Adrenal gland (tissue), 9 donors: ENCODE measurements at regions not wholly inside any gene's neighbourhood (a gene's known extent, or its start where the extent isn't known, plus 50 kb on each side); places are given as distances from the start of the nearest gene placed in this dataset.

Source experiments
- DNase-seq, 7 donors: peaks; one replicate each; pipeline ENCODE4 v3.0.0-alpha.2; 2019 to 2020
- H3K27ac ChIP-seq, 5 donors: fragments of 200-600 bp; sonication (generic) in 4 of 5; 1 replicate in 3 of 5; 2 replicates in 2 of 5; pipeline versions ENCODE4 v1.5.1 to v1.8.0; 2016 to 2020; ENCODE audit warnings: mild to moderate bottlenecking in 1 of 5
- H3K27me3 ChIP-seq: fragments of 200-600 bp; 2 replicates; pipeline ENCODE4 v1.8.0; 2021
- H3K36me3 ChIP-seq, 2 donors: fragments of 200-600 bp; replicated peaks in 1 of 2; 1 replicate in 1 of 2; 2 replicates in 1 of 2; pipeline versions ENCODE4 v1.5.1 to v1.8.0; 2018 to 2022
- H3K4me1 ChIP-seq, 2 donors: fragments of 200-600 bp; replicated peaks in 1 of 2; 1 replicate in 1 of 2; 2 replicates in 1 of 2; pipeline versions ENCODE4 v1.5.1 to v1.8.0; 2018 to 2021
- H3K4me3 ChIP-seq, 4 donors: fragments of 200-600 bp; sonication (generic) in 3 of 4; one replicate each; pipeline ENCODE4 v1.5.1; 2016 to 2018
- H3K9me3 ChIP-seq, 3 donors: fragments of 200-600 bp; sonication (generic) in 1 of 3; replicated peaks in 1 of 3; 1 replicate in 2 of 3; 2 replicates in 1 of 3; pipeline versions ENCODE4 v1.5.1 to v1.8.0; 2016 to 2021
- CTCF ChIP-seq, 6 experiments: fragments of 450-650 bp in 4 of 6; fragments of 200-600 bp in 2 of 6; sonication (generic) in 1 of 6; IDR thresholded peaks; 1 replicate in 5 of 6; 2 replicates in 1 of 6; pipeline versions ENCODE4 v1.5.1 to v1.8.0; 2016 to 2021; ENCODE audit warnings: antibody characterized with exemption in 6 of 6, mild to moderate bottlenecking in 2 of 6, moderate library complexity in 1 of 6
- POLR2A ChIP-seq, 2 donors: fragments of 450-650 bp; IDR thresholded peaks; one replicate each; pipeline ENCODE4 v1.6.1; 2017; ENCODE audit warnings: antibody characterized with exemption in 2 of 2, mild to moderate bottlenecking in 2 of 2, moderate library complexity in 1 of 2
- WGBS, 4 donors: extraction: QIAGEN DNeasy Blood & Tissue Kit in 2 of 4; methylation state at CpG; one replicate each; pipeline versions ENCODE4 v1.1.5 to v1.1.7; 2013 to 2017; 5-methylcytosine and 5-hydroxymethylcytosine counted together
- intact Hi-C, 2 donors: fragments of 100-400 bp; cut with DNase I; formaldehyde crosslinking; loops; one replicate each; pipeline versions ENCODE4 v1.14.1 to v1.15.0; 2022 to 2023
- donor health status: healthy with polysubstance abuse.
- donor health status: Bipolar disorder and iron deficiency.
- donor health status: DM: yes; HTN: yes; CAD: no.
- donor health status: DM: no; HTN: no; CAD: no.
- donor health status: DM: no; HTN: no; CAD: no.

GRCh38 chr5:97874491-97874890 is 691.4 kb upstream of the RIOK2 start:
- no peak for DNase-seq
- no peak for TF ChIP-seq CTCF (IDR thresholded peaks at IDR 0.05)
- TF ChIP-seq POLR2A (IDR thresholded peaks at IDR 0.05), result no peak
- 68 to 78% (median 73%) methylated on average over 2 of the region's 2 CpGs for WGBS, 4 donors
- H3K27me3 ChIP-seq, result no peaks in the 10 kb centered on the region
- no peak overlapping the region for H3K27ac ChIP-seq
- intact Hi-C loops, result no loop called here
- H3K4me3 ChIP-seq, result no peak overlapping the region
- no peaks in the 10 kb centered on the region for H3K36me3 ChIP-seq
- H3K4me1 ChIP-seq, result no peaks in the 10 kb centered on the region
- H3K9me3 ChIP-seq, result no peaks in the 10 kb centered on the region

- 46 to 62% (median 54%) methylated on average over 2 of the region's 2 CpGs for WGBS, 4 donors
- H3K4me1 ChIP-seq, result no peaks in the 10 kb centered on the region
- H3K27me3 ChIP-seq, result no peaks in the 10 kb centered on the region
- intact Hi-C loops, result no loop called here
- no peak overlapping the region for H3K27ac ChIP-seq
- no peak for DNase-seq
- H3K4me3 ChIP-seq, result no peak overlapping the region
- no peaks in the 10 kb centered on the region for H3K36me3 ChIP-seq
- H3K9me3 ChIP-seq, result no peaks in the 10 kb centered on the region
- TF ChIP-seq CTCF (IDR thresholded peaks at IDR 0.05), result no peak
- TF ChIP-seq POLR2A (IDR thresholded peaks at IDR 0.05), result no peak
Measured at GRCh38 chr5:97876272-97876671, 693.2 kb upstream of the RIOK2 start.

GRCh38 chr5:97877588-97877987 is 694.5 kb upstream of the RIOK2 start:
- H3K36me3 ChIP-seq, result no peaks in the 10 kb centered on the region
- H3K9me3 ChIP-seq, result no peaks in the 10 kb centered on the region
- H3K27me3 ChIP-seq, result no peaks in the 10 kb centered on the region
- no peaks in the 10 kb centered on the region for H3K4me1 ChIP-seq
- TF ChIP-seq CTCF (IDR thresholded peaks at IDR 0.05), result no peak
- no peak for TF ChIP-seq POLR2A (IDR thresholded peaks at IDR 0.05)
- no peak overlapping the region for H3K4me3 ChIP-seq
- DNase-seq, result no peak
- 67 to 82% (median 70%) methylated on average over 3 of the region's 3 CpGs for WGBS, 4 donors
- intact Hi-C loops, result no loop called here
- H3K27ac ChIP-seq, result no peak overlapping the region

- no peak overlapping the region for H3K27ac ChIP-seq
- TF ChIP-seq POLR2A (IDR thresholded peaks at IDR 0.05) (no peak), CTCF (IDR thresholded peaks at IDR 0.05) (no peak)
- intact Hi-C loops, result no loop called here
- H3K4me3 ChIP-seq, result no peak overlapping the region
- H3K9me3 ChIP-seq, result no peaks in the 10 kb centered on the region
- no peaks in the 10 kb centered on the region for H3K27me3 ChIP-seq
- H3K4me1 ChIP-seq, result no peaks in the 10 kb centered on the region
- H3K36me3 ChIP-seq, result no peaks in the 10 kb centered on the region
- DNase-seq, result no peak
- WGBS, 4 donors, result 51 to 71% (median 57%) methylated on average over 2 of the region's 2 CpGs
Measured at GRCh38 chr5:97888439-97888838, 705.4 kb upstream of the RIOK2 start.
